ENCODE measurements at regions not wholly inside any gene's neighbourhood (a gene's known extent, or its start where the extent isn't known, plus 50 kb on each side); places are given as distances from the start of the nearest gene placed in this dataset.

DNA sequence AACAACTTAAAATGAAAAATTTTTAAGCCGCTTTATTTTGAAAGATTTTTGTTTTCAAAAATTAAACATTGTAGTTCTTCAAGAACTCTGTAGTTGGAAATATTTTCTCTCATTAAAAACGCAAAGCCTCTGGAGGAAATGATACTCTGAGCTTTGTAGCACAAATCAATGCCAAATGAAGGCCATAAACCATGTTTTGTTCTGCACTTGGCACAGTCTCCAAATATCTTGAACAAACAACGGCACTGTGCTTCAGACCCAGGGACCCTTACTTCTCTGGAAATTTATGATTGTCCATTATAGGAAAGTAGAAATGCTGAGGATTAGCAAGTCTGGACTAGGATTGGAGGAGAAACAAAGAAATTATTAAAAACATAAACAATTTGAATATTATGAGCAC lies 160.8 kb upstream of the BMP4 start:
- no peak overlapping the region for H3K9ac ChIP-seq (ENCODE audit: low read depth, low read length)
- no peak overlapping the region for H3K14ac ChIP-seq (replicated peaks; ENCODE audit: low read depth, low read length)
- H3K27me3 ChIP-seq (ENCODE audit: control insufficient read depth, insufficient read depth, low read length) = peaks cover 6% of the 10 kb centered on the region; the same call in 1 of the 2 replicates

More for the DNA sequence above, 160.8 kb upstream of the BMP4 start:
- Histone ChIP-seq H4K8ac (ENCODE audit: low read depth in 2 of 2, low read length in 2 of 2) (no peak overlapping the region), H3K27ac (ENCODE audit: insufficient read depth, low read length) (no peak overlapping the region), H2AK5ac (ENCODE audit: low read depth, low read length) (no peak overlapping the region), H2BK120ac (ENCODE audit: low read depth, low read length) (no peak overlapping the region), H3K56ac (ENCODE audit: extremely low read depth, insufficient read depth, low read length) (no peak overlapping the region), H4K20me1 (ENCODE audit: insufficient read depth, low read length) (no peaks in the 10 kb centered on the region), H2BK15ac (ENCODE audit: low read depth, low read length) (no peak overlapping the region), H3K4ac (ENCODE audit: low read depth, low read length) (no peak overlapping the region), H3K36me3 (ENCODE audit: control insufficient read depth, insufficient read depth, low read length) (no peaks in the 10 kb centered on the region), H3K23ac (ENCODE audit: low read depth, low read length) (no peak overlapping the region), H3K4me1 (ENCODE audit: control insufficient read depth, insufficient read depth, low read length) (no peaks in the 10 kb centered on the region), H3K18ac (ENCODE audit: low read depth, low read length) (no peak overlapping the region), H3K9me3 (ENCODE audit: control insufficient read depth, insufficient read depth, low read length) (no peaks in the 10 kb centered on the region), H4K5ac (ENCODE audit: low read depth, low read length) (no peak overlapping the region), H3K79me1 (ENCODE audit: low read depth in 1 of 2, low read length in 2 of 2) (no peaks in the 10 kb centered on the region), H3K4me2 (ENCODE audit: low read depth, low read length) (no peak overlapping the region), H2BK5ac (ENCODE audit: low read depth, low read length, poor library complexity, severe bottlenecking) (no peak overlapping the region), H3K9me1 (ENCODE audit: insufficient read depth, low read length) (no peaks in the 10 kb centered on the region), H4K91ac (ENCODE audit: insufficient read depth, low read depth, low read length) (no peak overlapping the region), H2BK20ac (ENCODE audit: low read depth, low read length) (no peak overlapping the region), H2AFZ (replicated peaks; ENCODE audit: low read length, poor library complexity) (no peak overlapping the region), H3K4me3 (ENCODE audit: insufficient read depth, low read depth, low read length) (no peak overlapping the region), H2AK9ac (replicated peaks; ENCODE audit: low read depth, low read length, poor library complexity) (no peak overlapping the region)
- ChIA-PET POLR2A (ENCODE audit: unreplicated experiment) (no interaction called here), CTCF (interaction anchor here (1.0 kb wide), 1 partner anchor 15 kb away, joined by 3 read pairs; no protein-coding TSS in a partner anchor)
- BruUV-seq (replicated peaks) = no TSS peak
- in situ Hi-C loops (cut with MboI; ENCODE audit: low sequenced_read_pairs) = no loop called here
- dilution Hi-C loops (cut with HindIII; ENCODE audit: low sequenced_read_pairs, unreplicated experiment) = no loop called here
- no CpG with 5 or more reads among the region's 3 CpGs for WGBS, 2 experiments (ENCODE audit: extremely low coverage in 2 of 2, insufficient read length in 1 of 2)
- TF ChIP-seq CHD1 (IDR thresholded peaks at IDR 0.05; ENCODE audit: low read depth, low read length) = no peak
- no peak for TF ChIP-seq FOS (IDR thresholded peaks at IDR 0.05; ENCODE audit: low read depth, low read length)
- no peak for TF ChIP-seq USF2 (IDR thresholded peaks at IDR 0.05; ENCODE audit: low read depth, low read length)
- TF ChIP-seq, protein P1, sequence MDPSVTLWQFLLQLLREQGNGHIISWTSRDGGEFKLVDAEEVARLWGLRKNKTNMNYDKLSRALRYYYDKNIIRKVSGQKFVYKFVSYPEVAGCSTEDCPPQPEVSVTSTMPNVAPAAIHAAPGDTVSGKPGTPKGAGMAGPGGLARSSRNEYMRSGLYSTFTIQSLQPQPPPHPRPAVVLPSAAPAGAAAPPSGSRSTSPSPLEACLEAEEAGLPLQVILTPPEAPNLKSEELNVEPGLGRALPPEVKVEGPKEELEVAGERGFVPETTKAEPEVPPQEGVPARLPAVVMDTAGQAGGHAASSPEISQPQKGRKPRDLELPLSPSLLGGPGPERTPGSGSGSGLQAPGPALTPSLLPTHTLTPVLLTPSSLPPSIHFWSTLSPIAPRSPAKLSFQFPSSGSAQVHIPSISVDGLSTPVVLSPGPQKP (IDR thresholded peaks at IDR 0.05; ENCODE audit: borderline replicate concordance, low read depth, low read length) = no peak
- TF ChIP-seq MAZ (IDR thresholded peaks at IDR 0.05; ENCODE audit: borderline replicate concordance, low read depth, low read length) = no peak
- no peak for TF ChIP-seq POLR2A (IDR thresholded peaks at IDR 0.05; ENCODE audit: low read depth, low read length)
- TF ChIP-seq BHLHE40 (IDR thresholded peaks at IDR 0.05; ENCODE audit: low read depth, low read length) = no peak
- TF ChIP-seq MAFK (IDR thresholded peaks at IDR 0.05; ENCODE audit: low read depth, low read length) = no peak
- no peak for TF ChIP-seq MXI1 (IDR thresholded peaks at IDR 0.05; ENCODE audit: borderline replicate concordance, low read depth, low read length)
- TF ChIP-seq NFE2L2 (IDR thresholded peaks at IDR 0.05; ENCODE audit: low read depth, low read length) = no peak
- no peak for TF ChIP-seq RFX5 (IDR thresholded peaks at IDR 0.05; ENCODE audit: low read depth, low read length)
- intact Hi-C loops (cut with micrococcal nuclease) = no loop called here
- no peak for DNase-seq
- no peak for ATAC-seq (ENCODE audit: low read depth)
